ENCODE measurements at regions not wholly inside any gene's neighbourhood (a gene's known extent, or its start where the extent isn't known, plus 50 kb on each side); places are given as distances from the start of the nearest gene placed in this dataset.

DNA sequence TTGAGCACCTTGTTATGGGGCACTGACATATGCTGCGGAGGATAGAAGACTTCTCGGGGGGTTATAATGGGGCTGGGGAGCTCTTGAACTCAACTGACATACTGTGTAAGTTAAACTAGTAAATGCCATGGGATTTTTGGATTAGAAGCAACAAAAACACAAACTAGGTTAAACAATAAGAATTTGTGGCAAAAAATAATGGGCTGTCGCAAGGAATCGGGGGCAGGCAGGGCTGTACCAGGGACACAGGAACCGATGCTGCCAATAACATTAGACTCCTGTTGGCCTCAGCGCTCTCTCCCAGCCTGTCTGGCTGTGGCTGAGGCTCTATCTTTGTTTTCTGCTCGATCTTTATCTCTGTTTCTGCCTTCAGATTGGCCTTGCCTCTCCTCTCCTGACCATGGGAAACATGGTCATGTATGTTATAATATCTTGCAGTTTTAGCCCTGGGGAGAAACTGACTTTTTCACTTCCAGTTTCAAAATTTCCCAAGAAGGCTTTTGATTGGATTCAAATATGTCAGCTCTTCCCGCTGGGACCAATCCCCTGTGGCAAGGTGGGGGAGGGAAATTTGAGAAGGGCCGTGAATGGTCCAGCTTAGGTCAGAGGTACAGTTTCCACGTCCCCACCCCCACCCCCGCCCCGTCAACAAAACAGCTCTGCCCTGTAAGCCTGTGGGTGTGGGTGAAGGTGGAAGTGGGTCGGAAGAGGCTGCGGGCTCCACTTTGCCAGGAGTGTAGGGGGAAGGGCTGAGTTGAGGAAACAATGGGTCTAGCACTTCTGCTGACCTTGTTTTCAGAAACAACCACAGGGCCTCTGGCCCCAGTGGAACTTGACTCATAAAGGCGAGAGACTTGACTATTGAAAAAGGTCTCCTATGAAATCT lies 161.1 kb upstream of the TBL1XR1 start:
- Histone ChIP-seq H3K4me1 (ENCODE audit: insufficient read depth, low read length) (peaks cover 42% of the 10 kb centered on the region), H3K4me3 (ENCODE audit: insufficient read depth, low read length) (peak overlapping the region; percentile 61)

DNA sequence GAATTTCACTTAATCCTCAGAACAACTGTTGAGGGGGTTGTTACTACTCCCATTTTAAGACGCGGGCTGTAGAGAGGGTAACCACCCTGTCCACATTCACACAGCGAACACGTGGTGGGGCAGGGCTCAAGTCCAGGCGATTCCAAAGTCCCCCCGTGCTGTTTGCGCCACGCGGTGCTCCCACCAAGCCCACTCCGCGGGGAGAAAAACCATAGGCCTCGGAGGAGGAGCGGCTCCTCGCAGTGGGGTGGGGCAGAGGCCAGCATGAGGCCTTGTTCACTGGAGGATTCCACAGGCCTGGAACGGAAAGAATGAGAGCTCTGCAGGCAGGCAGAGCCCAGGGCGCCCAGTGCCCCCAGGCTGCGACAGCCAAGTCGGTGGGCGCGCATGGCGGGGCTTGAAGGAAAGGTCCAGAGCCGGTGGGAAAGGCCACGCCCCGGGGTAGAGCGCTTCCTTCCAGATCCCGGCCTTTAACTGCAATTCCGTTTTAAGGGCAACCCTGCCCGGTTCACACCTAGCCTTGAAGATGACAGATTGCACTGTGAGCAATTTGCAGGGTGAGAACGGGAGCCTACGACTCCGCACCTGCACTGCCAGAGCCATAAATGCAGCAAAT lies 161.8 kb upstream of the TBL1XR1 start:
- Histone ChIP-seq H3K27me3 (ENCODE audit: insufficient read depth, low read length) (no peaks in the 10 kb centered on the region), H3K27ac (ENCODE audit: low read depth, low read length) (peak overlapping the region; percentile 94), H3K4me2 (ENCODE audit: insufficient read depth, low read length) (peak overlapping the region; percentile 79), H3K79me2 (ENCODE audit: insufficient read depth, low read length) (no peaks in the 10 kb centered on the region), H3K4me3 (ENCODE audit: insufficient read depth, low read length) (peak overlapping the region; percentile 61), H3K4me1 (ENCODE audit: insufficient read depth, low read length) (peaks cover 42% of the 10 kb centered on the region), H2AFZ (ENCODE audit: low read length) (peak overlapping the region; percentile 67), H4K20me1 (ENCODE audit: insufficient read depth, low read length) (no peaks in the 10 kb centered on the region), H3K9me3 (ENCODE audit: low read depth, low read length) (no peaks in the 10 kb centered on the region), H3K36me3 (ENCODE audit: insufficient read depth, low read length) (no peaks in the 10 kb centered on the region)
- no peak for TF ChIP-seq CTCF (IDR thresholded peaks at IDR 0.05; ENCODE audit: extremely low read depth, low read depth, low read length)
- peak; percentile 65 for DNase-seq (ENCODE audit: insufficient read length, low spot score, missing footprints)

More for the DNA sequence above, 161.1 kb upstream of the TBL1XR1 start:
- Histone ChIP-seq H4K20me1 (ENCODE audit: insufficient read depth, low read length) (no peaks in the 10 kb centered on the region), H3K9me3 (ENCODE audit: low read depth, low read length) (no peaks in the 10 kb centered on the region), H2AFZ (ENCODE audit: low read length) (peak overlapping the region; percentile 84), H3K27ac (ENCODE audit: low read depth, low read length) (peak overlapping the region; percentile 94), H3K36me3 (ENCODE audit: insufficient read depth, low read length) (no peaks in the 10 kb centered on the region), H3K79me2 (ENCODE audit: insufficient read depth, low read length) (no peaks in the 10 kb centered on the region), H3K27me3 (ENCODE audit: insufficient read depth, low read length) (no peaks in the 10 kb centered on the region), H3K4me2 (ENCODE audit: insufficient read depth, low read length) (peak overlapping the region; percentile 79)
- DNase-seq (ENCODE audit: insufficient read length, low spot score, missing footprints) = peak; percentile 86
- TF ChIP-seq CTCF (IDR thresholded peaks at IDR 0.05; ENCODE audit: extremely low read depth, low read depth, low read length) = no peak

GRCh38 chr3:177359593-177360357 lies 162.5 kb upstream of the TBL1XR1 start:
- peak overlapping the region; percentile 61 for H3K4me3 ChIP-seq (ENCODE audit: insufficient read depth, low read length)
- H4K20me1 ChIP-seq (ENCODE audit: insufficient read depth, low read length) = no peaks in the 10 kb centered on the region
- H3K4me2 ChIP-seq (ENCODE audit: insufficient read depth, low read length) = peak overlapping the region; percentile 79
- H2AFZ ChIP-seq (ENCODE audit: low read length) = peak overlapping the region; percentile 51
- H3K79me2 ChIP-seq (ENCODE audit: insufficient read depth, low read length) = no peaks in the 10 kb centered on the region
- peak; percentile 96 for DNase-seq (ENCODE audit: insufficient read length, low spot score, missing footprints)
- no peaks in the 10 kb centered on the region for H3K27me3 ChIP-seq (ENCODE audit: insufficient read depth, low read length)
- H3K36me3 ChIP-seq (ENCODE audit: insufficient read depth, low read length) = no peaks in the 10 kb centered on the region
- TF ChIP-seq CTCF (IDR thresholded peaks at IDR 0.05; ENCODE audit: extremely low read depth, low read depth, low read length) = no peak
- H3K27ac ChIP-seq (ENCODE audit: low read depth, low read length) = peak overlapping the region; percentile 94
- peaks cover 42% of the 10 kb centered on the region for H3K4me1 ChIP-seq (ENCODE audit: insufficient read depth, low read length)
- H3K9me3 ChIP-seq (ENCODE audit: low read depth, low read length) = no peaks in the 10 kb centered on the region

All from osteoblast (primary cell).